ENCODE measurements at regions not wholly inside any gene's neighbourhood (a gene's known extent, or its start where the extent isn't known, plus 50 kb on each side); places are given as distances from the start of the nearest gene placed in this dataset.
"Not testable (repeated sequence)": the region's sequence is repeated elsewhere in the genome, so short reads cannot be mapped to it uniquely, and the experiment has no call there.

- TF ChIP-seq CTCF, EZH2 (IDR thresholded peaks at IDR 0.05): not testable (repeated sequence)
Observed at GRCh38 chr16:88202856-88203681, 179.7 kb upstream of the ZNF469 start.
